ENCODE measurements at regions not wholly inside any gene's neighbourhood (a gene's known extent, or its start where the extent isn't known, plus 50 kb on each side); places are given as distances from the start of the nearest gene placed in this dataset.

DNA sequence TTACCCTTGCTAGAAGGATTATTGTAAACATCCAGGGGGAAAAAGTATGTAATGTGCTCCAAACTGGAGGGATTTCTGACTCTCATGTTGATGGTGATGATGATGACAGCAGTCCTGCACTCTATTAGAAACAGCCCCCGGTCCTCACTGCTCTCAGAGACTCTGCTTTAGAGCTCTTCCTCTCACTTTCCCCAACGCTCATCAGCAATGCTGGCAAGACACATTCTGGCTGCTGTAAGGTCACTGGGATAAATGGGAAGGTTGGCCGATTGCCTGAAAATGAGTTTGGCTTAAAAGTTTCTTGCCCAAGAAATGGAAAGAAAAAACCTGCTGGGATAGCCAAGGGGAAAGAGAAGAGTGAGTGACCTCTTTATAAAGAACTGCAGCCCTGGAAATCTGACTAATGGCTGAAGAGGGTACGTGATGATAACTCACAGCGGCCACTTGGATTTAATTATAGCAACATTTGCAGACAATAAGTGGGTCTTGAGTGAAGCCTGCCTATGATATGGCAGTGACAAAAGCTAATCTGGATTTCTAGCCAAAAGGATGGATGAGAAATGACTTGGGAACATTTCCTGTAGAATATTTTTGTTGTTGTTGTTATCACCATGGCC is 235.8 kb downstream of the TMEM38B start:
- TF ChIP-seq, protein P1, sequence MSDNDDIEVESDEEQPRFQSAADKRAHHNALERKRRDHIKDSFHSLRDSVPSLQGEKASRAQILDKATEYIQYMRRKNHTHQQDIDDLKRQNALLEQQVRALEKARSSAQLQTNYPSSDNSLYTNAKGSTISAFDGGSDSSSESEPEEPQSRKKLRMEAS (CRISPR knock-in tag; IDR thresholded peaks at IDR 0.05) = no peak
- TF ChIP-seq, protein P2, sequence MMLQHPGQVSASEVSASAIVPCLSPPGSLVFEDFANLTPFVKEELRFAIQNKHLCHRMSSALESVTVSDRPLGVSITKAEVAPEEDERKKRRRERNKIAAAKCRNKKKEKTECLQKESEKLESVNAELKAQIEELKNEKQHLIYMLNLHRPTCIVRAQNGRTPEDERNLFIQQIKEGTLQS (CRISPR knock-in tag; conservative IDR thresholded peaks at IDR 0.05) = no peak
- TF ChIP-seq, protein P3, sequence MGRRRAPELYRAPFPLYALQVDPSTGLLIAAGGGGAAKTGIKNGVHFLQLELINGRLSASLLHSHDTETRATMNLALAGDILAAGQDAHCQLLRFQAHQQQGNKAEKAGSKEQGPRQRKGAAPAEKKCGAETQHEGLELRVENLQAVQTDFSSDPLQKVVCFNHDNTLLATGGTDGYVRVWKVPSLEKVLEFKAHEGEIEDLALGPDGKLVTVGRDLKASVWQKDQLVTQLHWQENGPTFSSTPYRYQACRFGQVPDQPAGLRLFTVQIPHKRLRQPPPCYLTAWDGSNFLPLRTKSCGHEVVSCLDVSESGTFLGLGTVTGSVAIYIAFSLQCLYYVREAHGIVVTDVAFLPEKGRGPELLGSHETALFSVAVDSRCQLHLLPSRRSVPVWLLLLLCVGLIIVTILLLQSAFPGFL (CRISPR knock-in tag; IDR thresholded peaks at IDR 0.05; ENCODE audit: borderline replicate concordance) = no peak
- TF ChIP-seq, protein P4, sequence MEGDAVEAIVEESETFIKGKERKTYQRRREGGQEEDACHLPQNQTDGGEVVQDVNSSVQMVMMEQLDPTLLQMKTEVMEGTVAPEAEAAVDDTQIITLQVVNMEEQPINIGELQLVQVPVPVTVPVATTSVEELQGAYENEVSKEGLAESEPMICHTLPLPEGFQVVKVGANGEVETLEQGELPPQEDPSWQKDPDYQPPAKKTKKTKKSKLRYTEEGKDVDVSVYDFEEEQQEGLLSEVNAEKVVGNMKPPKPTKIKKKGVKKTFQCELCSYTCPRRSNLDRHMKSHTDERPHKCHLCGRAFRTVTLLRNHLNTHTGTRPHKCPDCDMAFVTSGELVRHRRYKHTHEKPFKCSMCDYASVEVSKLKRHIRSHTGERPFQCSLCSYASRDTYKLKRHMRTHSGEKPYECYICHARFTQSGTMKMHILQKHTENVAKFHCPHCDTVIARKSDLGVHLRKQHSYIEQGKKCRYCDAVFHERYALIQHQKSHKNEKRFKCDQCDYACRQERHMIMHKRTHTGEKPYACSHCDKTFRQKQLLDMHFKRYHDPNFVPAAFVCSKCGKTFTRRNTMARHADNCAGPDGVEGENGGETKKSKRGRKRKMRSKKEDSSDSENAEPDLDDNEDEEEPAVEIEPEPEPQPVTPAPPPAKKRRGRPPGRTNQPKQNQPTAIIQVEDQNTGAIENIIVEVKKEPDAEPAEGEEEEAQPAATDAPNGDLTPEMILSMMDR (IDR thresholded peaks at IDR 0.05) = no peak
- TF ChIP-seq JUN (CRISPR knock-in tag; IDR thresholded peaks at IDR 0.05) = no peak
- no peak for TF ChIP-seq GABPB1 (CRISPR knock-in tag; IDR thresholded peaks at IDR 0.05)
- TF ChIP-seq KAT7 (CRISPR knock-in tag; IDR thresholded peaks at IDR 0.05; ENCODE audit: borderline replicate concordance) = no peak
- no peak for TF ChIP-seq NR2C2 (CRISPR knock-in tag; IDR thresholded peaks at IDR 0.05)
- TF ChIP-seq TP53 (CRISPR knock-in tag; IDR thresholded peaks at IDR 0.05) = no peak
- no peak for TF ChIP-seq FOXK1 (CRISPR knock-in tag; IDR thresholded peaks at IDR 0.05)
- TF ChIP-seq ESRRA (CRISPR knock-in tag; IDR thresholded peaks at IDR 0.05; ENCODE audit: borderline replicate concordance) = no peak
- TF ChIP-seq, protein P5, sequence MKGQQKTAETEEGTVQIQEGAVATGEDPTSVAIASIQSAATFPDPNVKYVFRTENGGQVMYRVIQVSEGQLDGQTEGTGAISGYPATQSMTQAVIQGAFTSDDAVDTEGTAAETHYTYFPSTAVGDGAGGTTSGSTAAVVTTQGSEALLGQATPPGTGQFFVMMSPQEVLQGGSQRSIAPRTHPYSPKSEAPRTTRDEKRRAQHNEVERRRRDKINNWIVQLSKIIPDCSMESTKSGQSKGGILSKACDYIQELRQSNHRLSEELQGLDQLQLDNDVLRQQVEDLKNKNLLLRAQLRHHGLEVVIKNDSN (CRISPR knock-in tag; IDR thresholded peaks at IDR 0.05) = no peak

Data from WTC11 (cell line).